NB4 (cell line): ENCODE measurements at regions not wholly inside any gene's neighbourhood (a gene's known extent, or its start where the extent isn't known, plus 50 kb on each side); places are given as distances from the start of the nearest gene placed in this dataset.

Experiments used
- DNase-seq: peaks from one replicate; pipeline ENCODE4 v3.0.0; 2010; ENCODE audit warnings: low read depth
- H3K4me3 ChIP-seq: one replicate; pipeline ENCODE4 v1.5.1; 2011; ENCODE audit warnings: mild to moderate bottlenecking, low read depth, low read length, moderate library complexity
- MAX ChIP-seq: IDR thresholded peaks from 2 replicates; pipeline ENCODE4 v1.6.1; 2011; ENCODE audit warnings: low read depth, low read length
- MYC ChIP-seq: IDR thresholded peaks from 2 replicates; pipeline ENCODE4 v1.6.1; 2011; ENCODE audit warnings: low read depth, low read length
- POLR2A ChIP-seq: IDR thresholded peaks from 2 replicates; pipeline ENCODE4 v1.6.1; 2011; ENCODE audit warnings: mild to moderate bottlenecking; ENCODE audit not compliant: insufficient read length; ENCODE audit errors: extremely low read depth
- TF ChIP-seq, protein P1 (sequence below): IDR thresholded peaks from one replicate; pipeline ENCODE4 v1.5.1; 2012; ENCODE audit warnings: low read depth, low read length

DNA sequence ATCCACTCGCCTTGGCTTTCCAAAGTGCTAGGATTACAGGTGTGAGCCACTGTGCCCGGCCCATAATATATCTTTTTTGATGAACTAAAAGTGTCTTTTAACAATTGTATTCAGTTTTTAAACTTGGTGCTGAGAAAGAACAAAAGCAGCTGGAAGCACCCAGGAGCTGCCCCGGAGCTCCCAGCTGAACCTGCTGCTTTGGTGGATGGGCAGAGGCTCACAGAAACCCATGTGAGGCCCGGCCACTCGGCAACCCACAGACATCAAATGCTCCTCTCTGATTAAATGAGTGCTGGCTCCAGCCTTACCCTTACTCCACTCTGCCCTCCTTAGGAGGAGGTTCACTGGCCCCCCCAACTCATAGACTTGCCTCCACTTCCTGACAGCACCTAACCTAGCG lies 59.4 kb upstream of the FRMD1 start:
- no peak overlapping the region for H3K4me3 ChIP-seq
- DNase-seq: no peak
- TF ChIP-seq POLR2A (no peak), MYC (no peak), MAX (no peak)
- TF ChIP-seq, protein P1, sequence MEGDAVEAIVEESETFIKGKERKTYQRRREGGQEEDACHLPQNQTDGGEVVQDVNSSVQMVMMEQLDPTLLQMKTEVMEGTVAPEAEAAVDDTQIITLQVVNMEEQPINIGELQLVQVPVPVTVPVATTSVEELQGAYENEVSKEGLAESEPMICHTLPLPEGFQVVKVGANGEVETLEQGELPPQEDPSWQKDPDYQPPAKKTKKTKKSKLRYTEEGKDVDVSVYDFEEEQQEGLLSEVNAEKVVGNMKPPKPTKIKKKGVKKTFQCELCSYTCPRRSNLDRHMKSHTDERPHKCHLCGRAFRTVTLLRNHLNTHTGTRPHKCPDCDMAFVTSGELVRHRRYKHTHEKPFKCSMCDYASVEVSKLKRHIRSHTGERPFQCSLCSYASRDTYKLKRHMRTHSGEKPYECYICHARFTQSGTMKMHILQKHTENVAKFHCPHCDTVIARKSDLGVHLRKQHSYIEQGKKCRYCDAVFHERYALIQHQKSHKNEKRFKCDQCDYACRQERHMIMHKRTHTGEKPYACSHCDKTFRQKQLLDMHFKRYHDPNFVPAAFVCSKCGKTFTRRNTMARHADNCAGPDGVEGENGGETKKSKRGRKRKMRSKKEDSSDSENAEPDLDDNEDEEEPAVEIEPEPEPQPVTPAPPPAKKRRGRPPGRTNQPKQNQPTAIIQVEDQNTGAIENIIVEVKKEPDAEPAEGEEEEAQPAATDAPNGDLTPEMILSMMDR: no peak

- TF ChIP-seq MAX (no peak), MYC (no peak), POLR2A (no peak)
- TF ChIP-seq, protein P1: no peak
- H3K4me3 ChIP-seq: no peak overlapping the region
- DNase-seq: no peak
Measured at GRCh38 chr6:168137024-168137423, 58.0 kb upstream of the FRMD1 start.

DNA sequence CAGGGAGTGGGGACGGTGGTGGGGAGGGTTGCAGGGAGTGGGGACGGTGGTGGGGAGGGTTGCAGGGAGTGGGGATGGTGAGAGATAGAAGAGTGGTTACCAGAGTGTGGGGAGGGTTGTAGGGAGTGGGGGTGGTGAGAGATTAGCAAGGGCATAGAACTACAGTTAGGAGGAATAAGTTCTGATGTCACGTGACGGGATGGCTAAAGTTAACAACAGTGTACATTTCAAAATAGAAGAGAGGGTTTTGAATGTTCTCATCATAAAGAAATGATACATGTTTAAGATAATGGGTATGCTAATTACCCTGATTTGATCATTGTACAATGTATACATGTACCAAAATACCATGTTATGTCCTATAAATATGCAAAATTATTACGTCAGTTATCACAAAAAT lies 57.6 kb upstream of the FRMD1 start:
- no peak overlapping the region for H3K4me3 ChIP-seq
- DNase-seq: no peak
- no peak for TF ChIP-seq MAX
- no peak for TF ChIP-seq POLR2A
- TF ChIP-seq, protein P1: no peak
- TF ChIP-seq MYC: no peak

DNA sequence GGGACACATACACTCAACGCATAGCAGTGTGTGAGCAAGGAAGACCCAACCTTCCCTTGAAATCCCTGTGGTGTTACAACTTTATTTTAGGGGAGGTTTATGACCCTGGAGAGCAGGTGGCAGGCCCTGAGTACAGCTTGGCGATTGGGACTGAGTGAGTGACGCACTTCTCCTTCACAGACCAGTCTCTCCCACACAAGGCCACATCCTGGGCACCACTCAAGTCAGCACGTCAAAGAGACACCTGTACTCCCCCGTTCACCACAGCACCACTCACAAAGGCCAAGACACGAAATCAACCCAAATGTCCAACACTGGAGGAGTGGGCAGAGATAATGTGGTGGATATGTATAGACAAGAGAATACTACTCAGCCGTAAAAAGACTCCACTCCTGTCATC lies 57.0 kb upstream of the FRMD1 start:
- no peak overlapping the region for H3K4me3 ChIP-seq
- TF ChIP-seq MYC (no peak), POLR2A (no peak), MAX (no peak)
- TF ChIP-seq, protein P1: no peak
- DNase-seq: no peak

DNA sequence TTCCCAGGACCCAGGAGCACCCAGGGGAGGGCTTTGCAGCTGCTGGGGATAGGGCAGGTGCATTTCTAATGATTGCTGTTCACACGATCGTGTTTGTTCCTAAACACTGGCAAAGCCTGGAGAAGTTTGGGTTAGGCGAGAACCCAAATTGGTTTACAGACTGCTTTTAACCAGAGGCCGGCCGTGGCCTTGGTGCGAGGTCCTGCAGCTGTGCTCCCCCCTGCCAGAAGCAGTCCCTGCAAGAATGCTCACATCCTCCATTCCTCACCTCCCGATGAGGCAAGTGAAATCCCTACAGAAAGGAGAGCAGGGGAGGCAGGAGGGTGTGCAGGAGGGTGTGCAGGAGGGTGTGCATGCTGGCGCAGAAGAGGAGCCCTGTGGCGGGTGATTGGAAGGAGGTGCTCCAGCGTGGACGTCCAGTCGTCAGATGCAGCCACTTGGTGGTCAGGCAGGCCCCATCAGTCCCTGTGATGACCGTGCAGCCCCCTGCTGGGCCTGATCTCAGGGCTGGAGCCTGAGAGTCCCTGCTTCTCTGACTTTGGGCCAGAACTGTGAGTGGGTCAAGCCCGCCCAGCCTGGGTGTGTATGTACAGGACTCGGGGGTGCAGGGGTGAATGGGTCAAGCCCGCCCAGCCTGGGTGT lies 55.7 kb upstream of the FRMD1 start:
- TF ChIP-seq MYC (no peak), MAX (no peak), POLR2A (no peak)
- TF ChIP-seq, protein P1: no peak
- no peak overlapping the region for H3K4me3 ChIP-seq
- DNase-seq: no peak
